SH-SY5Y (cell line): ENCODE measurements at regions not wholly inside any gene's neighbourhood (a gene's known extent, or its start where the extent isn't known, plus 50 kb on each side); places are given as distances from the start of the nearest gene placed in this dataset.

Experiments used
- GATA2 ChIP-seq: IDR thresholded peaks from 2 replicates; pipeline ENCODE4 v1.6.1; 2011; ENCODE audit warnings: mild to moderate bottlenecking, low read depth, low read length
- GATA3 ChIP-seq: IDR thresholded peaks from 2 replicates; pipeline ENCODE4 v1.6.1; 2011; ENCODE audit warnings: low read depth, mild to moderate bottlenecking, low read length, moderate library complexity

GRCh38 chr1:218659911-218660677, 315.0 kb downstream of the TGFB2 start:
- TF ChIP-seq GATA2 (no peak), GATA3 (no peak)

GRCh38 chr1:218660678-218661053, 315.5 kb downstream of the TGFB2 start:
- TF ChIP-seq GATA3 (no peak), GATA2 (no peak)

DNA sequence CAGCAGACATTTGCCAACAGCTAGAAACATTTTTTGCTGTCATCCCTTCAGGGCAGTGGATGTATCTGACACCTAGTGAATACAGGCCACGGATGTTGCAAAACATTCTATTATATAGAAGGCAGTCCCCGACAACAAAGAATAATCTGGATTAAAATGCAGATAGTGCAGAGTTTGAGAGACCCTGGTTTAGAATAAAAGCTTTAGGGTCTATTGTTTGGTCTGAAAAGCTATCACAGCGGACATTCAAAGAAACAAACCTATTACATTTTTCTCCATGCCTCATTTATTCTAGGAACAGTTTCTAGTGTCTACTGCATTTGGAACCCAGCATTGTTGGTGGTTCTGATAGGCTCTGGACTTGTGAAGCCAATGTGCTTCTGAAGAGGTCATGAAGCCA, 316.3 kb downstream of the TGFB2 start:
- no peak for TF ChIP-seq GATA3

DNA sequence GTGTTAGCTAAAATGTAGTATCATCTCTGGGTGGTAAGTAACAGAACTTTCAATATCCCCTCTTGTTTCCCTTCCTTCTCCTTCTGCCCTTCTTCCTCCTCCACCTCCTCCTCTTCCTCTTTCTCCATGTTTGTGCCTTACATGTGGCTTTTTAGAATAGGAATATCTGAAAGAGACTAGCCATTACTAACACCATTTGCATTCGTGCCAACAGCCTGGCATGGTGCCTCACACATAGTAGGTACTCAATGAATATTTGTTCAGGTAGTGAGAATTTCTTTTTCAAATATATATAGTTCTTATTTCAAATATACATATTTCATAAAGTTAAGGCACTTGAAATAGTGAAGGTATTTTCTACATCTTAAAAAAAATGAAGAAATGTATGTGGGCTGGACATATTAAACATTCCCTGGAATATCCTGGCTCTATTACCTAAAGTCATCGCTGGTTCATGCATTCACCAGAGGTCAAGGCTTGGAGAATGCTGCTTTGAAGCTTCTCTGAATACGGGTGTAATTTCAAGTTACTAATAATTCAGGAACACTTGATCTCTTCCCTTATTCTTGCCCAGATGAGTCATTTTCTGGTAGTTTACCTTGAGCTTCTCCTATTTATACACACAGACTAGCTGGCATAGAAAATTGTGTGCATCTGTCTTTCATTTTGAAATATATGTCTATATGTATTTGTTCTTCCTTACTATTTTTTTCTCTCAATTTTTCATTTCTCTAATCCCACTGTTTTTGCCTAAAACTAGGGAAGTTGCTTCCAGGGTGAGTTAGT, 319.4 kb downstream of the TGFB2 start:
- TF ChIP-seq GATA2, result no peak
- TF ChIP-seq GATA3, result no peak

DNA sequence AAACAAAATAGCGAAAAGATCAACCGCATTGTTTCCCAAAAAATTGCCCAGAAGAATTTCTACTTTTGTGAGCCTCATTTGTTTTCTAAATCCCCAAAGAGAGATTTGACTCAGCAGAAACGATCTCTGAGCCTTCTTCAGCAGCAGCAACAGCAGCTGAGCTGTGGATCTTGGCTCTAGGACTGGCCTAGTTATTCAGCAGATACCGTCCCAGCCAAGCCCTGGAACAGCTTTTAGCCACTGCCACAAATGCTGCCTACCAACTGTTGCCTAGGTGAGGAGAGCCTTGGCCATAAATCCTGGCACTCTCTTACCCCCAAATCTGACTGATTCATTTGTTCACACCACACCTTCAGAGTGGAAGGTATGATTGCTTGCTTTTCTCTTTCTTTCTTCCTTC, 320.1 kb downstream of the TGFB2 start:
- TF ChIP-seq GATA3, result no peak
- TF ChIP-seq GATA2, result no peak

DNA sequence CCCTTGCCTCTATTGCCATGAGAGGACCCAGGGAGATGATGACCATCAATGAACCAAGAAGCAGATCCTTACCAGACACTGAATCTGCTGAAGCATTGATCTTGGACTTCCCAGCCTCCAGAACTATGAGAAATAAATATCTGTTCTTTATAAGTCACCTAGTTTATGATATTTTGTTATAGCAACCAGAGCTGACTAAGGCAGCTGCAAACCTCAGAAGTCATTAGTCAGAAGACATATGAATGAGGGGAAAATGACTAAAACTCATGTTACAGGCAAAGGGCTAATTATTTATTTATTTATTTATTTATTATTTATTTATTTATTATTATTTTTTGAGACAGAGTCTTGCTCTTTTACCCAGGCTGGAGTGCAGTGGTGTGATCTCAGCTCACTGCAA, 321.1 kb downstream of the TGFB2 start:
- TF ChIP-seq GATA2 (no peak), GATA3 (no peak)

- TF ChIP-seq GATA3 (no peak), GATA2 (no peak)
Observed at GRCh38 chr1:218667781-218668516, 322.8 kb downstream of the TGFB2 start.

GRCh38 chr1:218669431-218669830, 324.3 kb downstream of the TGFB2 start:
- no peak for TF ChIP-seq GATA2
- no peak for TF ChIP-seq GATA3

- TF ChIP-seq GATA3, result no peak
- TF ChIP-seq GATA2, result no peak
Observed at GRCh38 chr1:218670875-218671274, 325.7 kb downstream of the TGFB2 start.

DNA sequence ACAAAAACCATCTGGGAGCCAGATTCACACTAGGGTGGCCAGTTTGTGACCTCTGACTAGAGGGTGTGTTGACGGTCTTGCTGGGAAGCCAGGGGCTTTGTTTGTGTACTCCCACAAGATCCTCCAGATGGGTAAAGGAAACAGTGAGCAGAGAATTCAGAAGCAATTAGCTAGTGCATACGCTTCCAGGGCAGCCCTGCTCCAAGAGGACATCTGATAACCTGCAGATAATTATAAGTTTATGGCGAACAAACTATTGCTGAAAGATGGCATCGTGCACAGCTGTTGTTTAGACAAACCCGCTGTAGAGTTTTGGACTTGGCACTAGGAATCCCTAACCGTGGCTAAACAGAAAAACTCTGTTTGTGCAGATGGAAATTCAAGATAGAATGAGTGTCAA, 326.4 kb downstream of the TGFB2 start:
- TF ChIP-seq GATA3 (peak; percentile 86), GATA2 (peak; percentile 92)

DNA sequence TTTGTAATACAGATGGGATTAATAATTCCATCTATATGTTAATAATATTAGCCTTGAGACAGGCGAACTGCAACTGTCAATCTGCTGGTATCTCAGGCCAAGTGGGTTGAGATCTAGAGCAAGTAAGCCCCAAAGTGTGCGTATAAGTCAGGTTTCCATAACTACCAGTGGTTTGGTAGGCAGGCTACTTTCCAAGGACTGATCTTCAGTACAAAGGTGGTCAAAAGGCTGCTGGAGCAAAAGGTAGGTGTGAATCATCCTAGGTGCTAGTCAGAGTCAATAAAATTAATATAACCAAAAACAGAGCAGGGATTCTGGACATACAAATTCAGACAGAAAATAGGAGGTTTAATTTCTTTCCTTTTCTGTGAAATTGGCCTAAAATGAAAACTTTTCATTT, 328.0 kb downstream of the TGFB2 start:
- no peak for TF ChIP-seq GATA3

DNA sequence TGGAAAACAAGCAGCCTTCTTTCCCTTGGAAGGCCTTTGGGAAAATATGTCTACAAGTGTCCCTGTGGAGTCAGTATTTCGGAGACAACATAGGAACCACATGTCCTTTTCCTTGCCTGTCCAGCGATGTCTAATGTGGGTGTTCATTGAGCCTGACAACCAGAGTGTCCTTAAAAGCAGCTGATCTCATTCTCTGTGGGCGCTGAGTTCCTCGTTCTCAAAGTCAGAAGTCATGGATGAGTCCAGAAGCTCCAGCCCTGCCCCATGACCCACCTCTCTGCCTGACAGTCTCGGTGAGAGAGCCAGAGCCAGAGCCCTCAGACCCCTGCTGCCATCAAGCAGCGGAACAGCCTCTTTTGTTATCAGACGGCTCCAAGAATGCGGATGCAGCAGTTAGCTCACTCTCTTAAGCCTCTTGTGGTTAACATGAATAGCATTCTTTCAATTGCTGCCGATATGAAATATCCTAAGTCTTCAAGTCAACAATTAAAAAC, 329.2 kb downstream of the TGFB2 start:
- TF ChIP-seq GATA3 (no peak), GATA2 (no peak)

DNA sequence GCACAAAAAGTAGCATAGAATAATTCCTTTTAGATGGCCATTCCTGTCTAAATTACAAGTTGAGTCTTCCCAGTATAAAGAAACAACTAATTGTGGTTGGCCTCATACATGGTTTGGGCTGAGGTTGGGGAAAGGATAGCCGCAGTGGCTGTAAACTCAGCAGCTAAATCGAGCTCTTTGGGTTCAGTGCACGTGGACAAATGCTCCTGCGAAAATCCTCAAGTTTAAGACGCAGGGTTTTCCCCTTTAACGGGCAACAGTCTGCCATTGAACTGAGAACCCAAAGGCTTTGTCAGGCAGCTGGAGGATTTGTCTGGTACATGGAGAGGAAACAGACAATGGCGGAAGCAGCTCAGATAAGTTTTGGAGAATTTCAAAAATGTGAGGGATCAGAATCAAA, 331.9 kb downstream of the TGFB2 start:
- TF ChIP-seq GATA3 (no peak), GATA2 (no peak)

GRCh38 chr1:218679391-218679790, 334.3 kb downstream of the TGFB2 start:
- TF ChIP-seq GATA3, result no peak
- no peak for TF ChIP-seq GATA2

DNA sequence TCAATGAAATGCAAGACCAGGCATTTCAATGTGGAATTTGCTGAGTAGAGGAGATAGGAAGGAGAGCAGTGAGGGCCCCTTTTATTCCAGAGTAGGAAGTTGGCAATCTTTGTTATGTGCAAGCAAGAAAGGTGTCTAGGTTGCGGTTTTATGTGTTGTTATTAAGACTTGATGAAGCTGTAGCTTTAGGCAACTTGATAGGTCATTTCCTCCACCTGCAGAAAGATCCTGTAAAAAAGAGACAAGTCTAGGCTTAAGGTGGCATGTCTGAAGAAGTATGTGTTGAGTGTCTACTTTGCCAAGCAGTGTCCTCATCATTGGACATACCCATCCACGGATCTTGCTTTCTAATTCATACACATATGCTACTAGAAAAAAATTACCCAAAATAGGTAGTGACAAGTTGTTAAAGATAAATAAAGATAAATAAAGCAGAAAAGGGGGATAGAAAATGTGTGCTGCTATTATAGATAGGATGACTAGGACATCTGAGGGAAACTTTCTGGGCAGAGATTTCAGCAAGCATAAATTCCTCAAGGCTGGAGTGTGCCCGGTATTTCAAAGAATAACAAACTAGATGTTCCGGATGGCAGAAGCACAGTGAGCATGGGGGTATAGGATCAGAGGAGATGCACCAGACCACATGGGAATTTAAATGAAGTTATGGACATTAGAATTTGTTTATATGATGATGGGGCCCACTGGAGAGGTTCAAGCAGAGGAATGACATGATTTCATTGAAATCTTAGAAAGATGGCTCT, 335.0 kb downstream of the TGFB2 start:
- TF ChIP-seq GATA2 (no peak), GATA3 (no peak)
